Spleen (tissue), 7 donors: ENCODE measurements at regions not wholly inside any gene's neighbourhood (a gene's known extent, or its start where the extent isn't known, plus 50 kb on each side); places are given as distances from the start of the nearest gene placed in this dataset.

Experiments
- POLR2A ChIP-seq, 3 donors: fragments of 450-650 bp; IDR thresholded peaks; one replicate each; pipeline ENCODE4 v1.5.1; 2017; ENCODE audit warnings: antibody characterized with exemption in 3 of 3, mild to moderate bottlenecking in 1 of 3
- TF ChIP-seq, protein P1 (sequence below), 11 experiments: fragments of 200-600 bp in 7 of 11; fragments of 450-650 bp in 4 of 11; sonication (generic) in 4 of 11; IDR thresholded peaks in 8 of 11; conservative IDR thresholded peaks in 3 of 11; 1 replicate in 7 of 11; 2 replicates in 4 of 11; pipeline versions ENCODE4 v1.4.0 to v1.8.0; 2016 to 2021; ENCODE audit warnings: antibody characterized with exemption in 11 of 11, inconsistent platforms in 4 of 11, mild to moderate bottlenecking in 1 of 11
- donor health status: DM: no; HTN: no; CAD: no; lungs with moderate emphysema.
- donor health status: DM: no; HTN: no; CAD: no.
- donor health status: DM: no; HTN: no; CAD: no.

DNA sequence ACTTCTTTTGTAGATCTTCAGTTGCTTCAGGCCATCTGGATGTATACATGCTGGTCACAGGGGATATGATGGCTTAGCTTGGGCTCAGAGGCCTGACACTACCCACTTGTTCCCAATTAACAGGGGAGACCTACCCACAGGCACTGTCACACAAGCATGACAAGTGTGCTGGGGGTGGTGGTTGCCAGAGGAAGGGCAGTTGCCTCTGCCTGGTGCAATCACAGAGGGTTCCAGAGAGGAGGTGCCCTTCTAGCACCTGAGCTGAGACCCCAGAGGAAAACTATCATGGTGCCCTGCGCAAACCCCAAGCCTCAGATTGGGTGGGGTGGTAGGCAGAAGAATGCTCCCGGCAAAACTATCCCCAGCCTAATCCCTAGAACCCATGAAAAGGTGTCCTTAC is 65.6 kb upstream of the NANOS1 start:
- TF ChIP-seq, protein P1, sequence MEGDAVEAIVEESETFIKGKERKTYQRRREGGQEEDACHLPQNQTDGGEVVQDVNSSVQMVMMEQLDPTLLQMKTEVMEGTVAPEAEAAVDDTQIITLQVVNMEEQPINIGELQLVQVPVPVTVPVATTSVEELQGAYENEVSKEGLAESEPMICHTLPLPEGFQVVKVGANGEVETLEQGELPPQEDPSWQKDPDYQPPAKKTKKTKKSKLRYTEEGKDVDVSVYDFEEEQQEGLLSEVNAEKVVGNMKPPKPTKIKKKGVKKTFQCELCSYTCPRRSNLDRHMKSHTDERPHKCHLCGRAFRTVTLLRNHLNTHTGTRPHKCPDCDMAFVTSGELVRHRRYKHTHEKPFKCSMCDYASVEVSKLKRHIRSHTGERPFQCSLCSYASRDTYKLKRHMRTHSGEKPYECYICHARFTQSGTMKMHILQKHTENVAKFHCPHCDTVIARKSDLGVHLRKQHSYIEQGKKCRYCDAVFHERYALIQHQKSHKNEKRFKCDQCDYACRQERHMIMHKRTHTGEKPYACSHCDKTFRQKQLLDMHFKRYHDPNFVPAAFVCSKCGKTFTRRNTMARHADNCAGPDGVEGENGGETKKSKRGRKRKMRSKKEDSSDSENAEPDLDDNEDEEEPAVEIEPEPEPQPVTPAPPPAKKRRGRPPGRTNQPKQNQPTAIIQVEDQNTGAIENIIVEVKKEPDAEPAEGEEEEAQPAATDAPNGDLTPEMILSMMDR (IDR thresholded peaks at IDR 0.05 in 8 of 11, conservative IDR thresholded peaks at IDR 0.05 in 3 of 11): no peak
- TF ChIP-seq POLR2A (IDR thresholded peaks at IDR 0.05): no peak
